ENCODE measurements at regions not wholly inside any gene's neighbourhood (a gene's known extent, or its start where the extent isn't known, plus 50 kb on each side); places are given as distances from the start of the nearest gene placed in this dataset.
"Not testable (repeated sequence)": the region's sequence is repeated elsewhere in the genome, so short reads cannot be mapped to it uniquely, and the experiment has no call there.

DNA sequence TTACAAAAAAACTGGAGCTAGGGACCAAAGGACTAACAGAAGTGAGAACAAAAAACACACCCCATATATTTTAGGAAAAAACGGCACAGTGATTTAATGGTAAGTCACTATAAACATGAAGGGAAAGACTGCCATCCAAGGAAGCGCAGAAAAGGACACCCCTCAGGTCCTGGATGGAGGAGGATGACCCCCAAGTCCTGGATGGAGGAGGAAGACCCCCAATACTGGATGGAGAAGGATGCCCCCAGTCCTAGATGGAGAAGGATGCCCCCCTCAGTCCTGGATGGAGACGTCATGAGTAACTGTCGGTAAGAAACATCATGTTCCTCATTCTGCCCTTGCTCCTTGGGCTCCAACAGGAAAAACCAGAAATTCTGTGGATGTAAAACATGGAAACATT, 89.9 kb downstream of the POTEG start:
- TF ChIP-seq EZH2phosphoT487 (IDR thresholded peaks at IDR 0.05; ENCODE audit: borderline replicate concordance, low read depth); YY1 (IDR thresholded peaks at IDR 0.05; ENCODE audit: low read depth); SIN3A (IDR thresholded peaks at IDR 0.05; ENCODE audit: borderline replicate concordance, low read depth, low read length); RFX5 (IDR thresholded peaks at IDR 0.05; ENCODE audit: low read length); TAF1 (IDR thresholded peaks at IDR 0.05; ENCODE audit: borderline replicate concordance, low read depth, low read length); POLR2AphosphoS5 (IDR thresholded peaks at IDR 0.05; ENCODE audit: low read depth, low read length); GABPA (IDR thresholded peaks at IDR 0.05; ENCODE audit: low read depth); EP300 (IDR thresholded peaks at IDR 0.05; ENCODE audit: borderline replicate concordance in 1 of 2, low read depth in 1 of 2, low read length in 1 of 2); JUND (IDR thresholded peaks at IDR 0.05); MEF2A (IDR thresholded peaks at IDR 0.05; ENCODE audit: borderline replicate concordance, low read depth); NFIC (IDR thresholded peaks at IDR 0.05; ENCODE audit: borderline replicate concordance): not testable (repeated sequence)
- TF ChIP-seq, protein P1, sequence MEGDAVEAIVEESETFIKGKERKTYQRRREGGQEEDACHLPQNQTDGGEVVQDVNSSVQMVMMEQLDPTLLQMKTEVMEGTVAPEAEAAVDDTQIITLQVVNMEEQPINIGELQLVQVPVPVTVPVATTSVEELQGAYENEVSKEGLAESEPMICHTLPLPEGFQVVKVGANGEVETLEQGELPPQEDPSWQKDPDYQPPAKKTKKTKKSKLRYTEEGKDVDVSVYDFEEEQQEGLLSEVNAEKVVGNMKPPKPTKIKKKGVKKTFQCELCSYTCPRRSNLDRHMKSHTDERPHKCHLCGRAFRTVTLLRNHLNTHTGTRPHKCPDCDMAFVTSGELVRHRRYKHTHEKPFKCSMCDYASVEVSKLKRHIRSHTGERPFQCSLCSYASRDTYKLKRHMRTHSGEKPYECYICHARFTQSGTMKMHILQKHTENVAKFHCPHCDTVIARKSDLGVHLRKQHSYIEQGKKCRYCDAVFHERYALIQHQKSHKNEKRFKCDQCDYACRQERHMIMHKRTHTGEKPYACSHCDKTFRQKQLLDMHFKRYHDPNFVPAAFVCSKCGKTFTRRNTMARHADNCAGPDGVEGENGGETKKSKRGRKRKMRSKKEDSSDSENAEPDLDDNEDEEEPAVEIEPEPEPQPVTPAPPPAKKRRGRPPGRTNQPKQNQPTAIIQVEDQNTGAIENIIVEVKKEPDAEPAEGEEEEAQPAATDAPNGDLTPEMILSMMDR (IDR thresholded peaks at IDR 0.05): not testable (repeated sequence)
- TF ChIP-seq, protein P2, sequence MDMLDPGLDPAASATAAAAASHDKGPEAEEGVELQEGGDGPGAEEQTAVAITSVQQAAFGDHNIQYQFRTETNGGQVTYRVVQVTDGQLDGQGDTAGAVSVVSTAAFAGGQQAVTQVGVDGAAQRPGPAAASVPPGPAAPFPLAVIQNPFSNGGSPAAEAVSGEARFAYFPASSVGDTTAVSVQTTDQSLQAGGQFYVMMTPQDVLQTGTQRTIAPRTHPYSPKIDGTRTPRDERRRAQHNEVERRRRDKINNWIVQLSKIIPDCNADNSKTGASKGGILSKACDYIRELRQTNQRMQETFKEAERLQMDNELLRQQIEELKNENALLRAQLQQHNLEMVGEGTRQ (IDR thresholded peaks at IDR 0.05; ENCODE audit: borderline replicate concordance, low read depth, low read length): not testable (repeated sequence)
- TF ChIP-seq, protein P3, sequence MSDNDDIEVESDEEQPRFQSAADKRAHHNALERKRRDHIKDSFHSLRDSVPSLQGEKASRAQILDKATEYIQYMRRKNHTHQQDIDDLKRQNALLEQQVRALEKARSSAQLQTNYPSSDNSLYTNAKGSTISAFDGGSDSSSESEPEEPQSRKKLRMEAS (IDR thresholded peaks at IDR 0.05; ENCODE audit: low read depth): not testable (repeated sequence)
